Progenitor cell of endocrine pancreas (in vitro differentiated cells): ENCODE measurements at regions not wholly inside any gene's neighbourhood (a gene's known extent, or its start where the extent isn't known, plus 50 kb on each side); places are given as distances from the start of the nearest gene placed in this dataset.

Experiments
- DNase-seq: peaks from one replicate; pipeline ENCODE4 v3.0.0; 2021; ENCODE audit warnings: low spot score; ENCODE audit not compliant: unreplicated experiment
- H3K27ac Mint-ChIP-seq: 2 replicates; pipeline ENCODE4 v1.8.0; 2021; ENCODE audit warnings: mild to moderate bottlenecking, moderate library complexity, mixed read lengths
- H3K27me3 Mint-ChIP-seq: 2 replicates; pipeline ENCODE4 v1.8.0; 2021; ENCODE audit warnings: mixed read lengths
- H3K36me3 Mint-ChIP-seq: 2 replicates; pipeline ENCODE4 v1.8.0; 2022; ENCODE audit warnings: mixed read lengths; ENCODE audit not compliant: insufficient read depth
- H3K4me1 Mint-ChIP-seq: 2 replicates; pipeline ENCODE4 v1.8.0; 2021; ENCODE audit warnings: low read depth, mixed read lengths
- H3K4me3 Mint-ChIP-seq: 2 replicates; pipeline ENCODE4 v1.8.0; 2021; ENCODE audit warnings: low read depth, mild to moderate bottlenecking, moderate library complexity, mixed read lengths
- H3K9me3 Mint-ChIP-seq: 2 replicates; pipeline ENCODE4 v1.8.0; 2021; ENCODE audit warnings: low read depth, mixed read lengths
- CTCF ChIP-seq: fragments of 200-600 bp; sonication (generic); IDR thresholded peaks from one replicate; pipeline ENCODE4 v1.5.0; 2021; ENCODE audit warnings: antibody characterized with exemption, mild to moderate bottlenecking; ENCODE audit not compliant: unreplicated experiment

- Mint-ChIP-seq H3K4me1 (no peaks in the 10 kb centered on the region), H3K9me3 (peaks cover 6% of the 10 kb centered on the region), H3K27ac (no peak overlapping the region), H3K36me3 (no peaks in the 10 kb centered on the region), H3K4me3 (no peak overlapping the region), H3K27me3 (peaks cover 59% of the 10 kb centered on the region)
- no peak for DNase-seq
- no peak for TF ChIP-seq CTCF
These were observed 138.9 kb downstream of the ACTL8 start for GRCh38 chr1:17893891-17894631.

GRCh38 chr1:17895401-17895800 is 140.3 kb downstream of the ACTL8 start:
- H3K4me3 Mint-ChIP-seq, result no peak overlapping the region
- DNase-seq, result no peak
- no peaks in the 10 kb centered on the region for H3K36me3 Mint-ChIP-seq
- peaks cover 6% of the 10 kb centered on the region for H3K9me3 Mint-ChIP-seq
- TF ChIP-seq CTCF, result no peak
- no peak overlapping the region for H3K27ac Mint-ChIP-seq
- H3K27me3 Mint-ChIP-seq, result peaks cover 60% of the 10 kb centered on the region
- H3K4me1 Mint-ChIP-seq, result no peaks in the 10 kb centered on the region

GRCh38 chr1:17895986-17896385 is 140.9 kb downstream of the ACTL8 start:
- Mint-ChIP-seq H3K27me3 (peaks cover 58% of the 10 kb centered on the region), H3K36me3 (no peaks in the 10 kb centered on the region), H3K4me3 (no peak overlapping the region), H3K27ac (no peak overlapping the region), H3K4me1 (no peaks in the 10 kb centered on the region), H3K9me3 (peaks cover 6% of the 10 kb centered on the region)
- DNase-seq, result no peak
- TF ChIP-seq CTCF, result no peak

- Mint-ChIP-seq H3K27me3 (peaks cover 60% of the 10 kb centered on the region), H3K9me3 (peaks cover 4% of the 10 kb centered on the region), H3K4me3 (no peak overlapping the region), H3K27ac (no peak overlapping the region), H3K4me1 (peaks cover 1% of the 10 kb centered on the region), H3K36me3 (no peaks in the 10 kb centered on the region)
- TF ChIP-seq CTCF, result no peak
- no peak for DNase-seq
These were observed 148.3 kb downstream of the ACTL8 start for GRCh38 chr1:17903386-17903785.

GRCh38 chr1:17904290-17904689 is 149.2 kb downstream of the ACTL8 start:
- no peak overlapping the region for H3K27ac Mint-ChIP-seq
- H3K27me3 Mint-ChIP-seq, result peaks cover 56% of the 10 kb centered on the region
- no peak overlapping the region for H3K4me3 Mint-ChIP-seq
- H3K4me1 Mint-ChIP-seq, result peaks cover 1% of the 10 kb centered on the region
- TF ChIP-seq CTCF, result no peak
- no peak for DNase-seq
- H3K36me3 Mint-ChIP-seq, result no peaks in the 10 kb centered on the region
- no peaks in the 10 kb centered on the region for H3K9me3 Mint-ChIP-seq
